Activated CD8-positive, alpha-beta T cell treated with anti-CD3 and anti-CD28 coated beads for 36 hours (primary cell): ENCODE measurements at regions not wholly inside any gene's neighbourhood (a gene's known extent, or its start where the extent isn't known, plus 50 kb on each side); places are given as distances from the start of the nearest gene placed in this dataset.

ENCODE experiments used
- ATAC-seq: fragments of 200-7000 bp; cut with Tn5 transposase; one replicate; pipeline ENCODE4 v1.10.0; 2021; ENCODE audit warnings: mild to moderate bottlenecking, moderate library complexity
- CTCF ChIA-PET: fragments of 350-600 bp; sonication (Branson Sonifier 250); formaldehyde crosslinking; loops from one replicate; lab custom pipeline; 2021; ENCODE audit warnings: antibody characterized with exemption; lab: Charles Lee
- POLR2A ChIA-PET: fragments of 350-600 bp; sonication (Branson Sonifier 250); formaldehyde crosslinking; loops from one replicate; lab custom pipeline; 2021; ENCODE audit warnings: antibody characterized with exemption; lab: Charles Lee
- DNase-seq: peaks from one replicate; pipeline ENCODE4 v3.0.0-alpha.2; 2020
- H3K27ac Mint-ChIP-seq: one replicate; pipeline ENCODE4 v1.8.0; 2021; ENCODE audit warnings: mild to moderate bottlenecking, mixed read lengths
- H3K27me3 Mint-ChIP-seq: one replicate; pipeline ENCODE4 v1.8.0; 2021; ENCODE audit warnings: mixed read lengths
- H3K36me3 Mint-ChIP-seq: one replicate; pipeline ENCODE4 v1.8.0; 2021; ENCODE audit warnings: low read depth, mixed read lengths
- H3K4me1 Mint-ChIP-seq: one replicate; pipeline ENCODE4 v1.8.0; 2021; ENCODE audit warnings: low read depth, mixed read lengths
- H3K4me3 Mint-ChIP-seq: one replicate; pipeline ENCODE4 v1.8.0; 2021; ENCODE audit warnings: mild to moderate bottlenecking, moderate library complexity, mixed read lengths
- H3K9me3 Mint-ChIP-seq: one replicate; pipeline ENCODE4 v1.8.0; 2021; ENCODE audit warnings: mixed read lengths
- intact Hi-C: fragments of 100-400 bp; cut with micrococcal nuclease; formaldehyde crosslinking; loops from one replicate; pipeline ENCODE4 v1.10.0; 2022
- TF ChIP-seq, protein P1 (sequence below): fragments of 200-600 bp; IDR thresholded peaks from one replicate; pipeline ENCODE4 v1.8.0; 2022; ENCODE audit warnings: antibody characterized with exemption, mild to moderate bottlenecking

DNA sequence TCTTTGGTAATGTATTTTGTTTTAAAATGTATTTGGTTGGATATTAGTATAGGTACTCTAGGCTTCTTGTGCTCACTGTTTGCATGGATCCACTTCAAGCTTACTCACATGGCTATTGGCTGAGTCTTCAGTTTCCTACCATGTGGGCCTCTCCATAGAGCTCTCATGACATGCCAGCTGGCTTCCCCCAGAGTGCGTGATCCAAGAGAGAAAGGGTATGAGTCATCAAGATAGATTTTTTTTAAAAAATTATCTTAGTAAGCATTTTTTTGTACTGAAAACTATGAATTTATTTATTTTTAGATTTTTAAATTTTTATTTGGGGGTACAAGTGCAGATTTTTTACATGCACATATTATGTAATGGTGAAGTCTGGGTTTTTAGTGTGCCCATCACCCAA is 219.1 kb upstream of the AMOT start:
- H3K9me3 Mint-ChIP-seq = no peaks in the 10 kb centered on the region
- no peak overlapping the region for H3K4me3 Mint-ChIP-seq
- no peaks in the 10 kb centered on the region for H3K4me1 Mint-ChIP-seq
- ATAC-seq (no peak), DNase-seq (no peak)
- H3K36me3 Mint-ChIP-seq = no peaks in the 10 kb centered on the region
- CTCF ChIA-PET = no interaction called here
- TF ChIP-seq, protein P1, sequence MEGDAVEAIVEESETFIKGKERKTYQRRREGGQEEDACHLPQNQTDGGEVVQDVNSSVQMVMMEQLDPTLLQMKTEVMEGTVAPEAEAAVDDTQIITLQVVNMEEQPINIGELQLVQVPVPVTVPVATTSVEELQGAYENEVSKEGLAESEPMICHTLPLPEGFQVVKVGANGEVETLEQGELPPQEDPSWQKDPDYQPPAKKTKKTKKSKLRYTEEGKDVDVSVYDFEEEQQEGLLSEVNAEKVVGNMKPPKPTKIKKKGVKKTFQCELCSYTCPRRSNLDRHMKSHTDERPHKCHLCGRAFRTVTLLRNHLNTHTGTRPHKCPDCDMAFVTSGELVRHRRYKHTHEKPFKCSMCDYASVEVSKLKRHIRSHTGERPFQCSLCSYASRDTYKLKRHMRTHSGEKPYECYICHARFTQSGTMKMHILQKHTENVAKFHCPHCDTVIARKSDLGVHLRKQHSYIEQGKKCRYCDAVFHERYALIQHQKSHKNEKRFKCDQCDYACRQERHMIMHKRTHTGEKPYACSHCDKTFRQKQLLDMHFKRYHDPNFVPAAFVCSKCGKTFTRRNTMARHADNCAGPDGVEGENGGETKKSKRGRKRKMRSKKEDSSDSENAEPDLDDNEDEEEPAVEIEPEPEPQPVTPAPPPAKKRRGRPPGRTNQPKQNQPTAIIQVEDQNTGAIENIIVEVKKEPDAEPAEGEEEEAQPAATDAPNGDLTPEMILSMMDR = no peak
- intact Hi-C loops = no loop called here
- no peak overlapping the region for H3K27ac Mint-ChIP-seq
- POLR2A ChIA-PET = no interaction called here
- H3K27me3 Mint-ChIP-seq = no peaks in the 10 kb centered on the region

GRCh38 chrX:113058634-113059033 is 218.0 kb upstream of the AMOT start:
- no peak overlapping the region for H3K4me3 Mint-ChIP-seq
- no peak overlapping the region for H3K27ac Mint-ChIP-seq
- H3K4me1 Mint-ChIP-seq = no peaks in the 10 kb centered on the region
- ChIA-PET POLR2A (no interaction called here), CTCF (no interaction called here)
- DNase-seq = no peak
- intact Hi-C loops = no loop called here
- no peaks in the 10 kb centered on the region for H3K36me3 Mint-ChIP-seq
- no peak for ATAC-seq
- H3K27me3 Mint-ChIP-seq = no peaks in the 10 kb centered on the region
- no peaks in the 10 kb centered on the region for H3K9me3 Mint-ChIP-seq
- TF ChIP-seq, protein P1 = no peak

DNA sequence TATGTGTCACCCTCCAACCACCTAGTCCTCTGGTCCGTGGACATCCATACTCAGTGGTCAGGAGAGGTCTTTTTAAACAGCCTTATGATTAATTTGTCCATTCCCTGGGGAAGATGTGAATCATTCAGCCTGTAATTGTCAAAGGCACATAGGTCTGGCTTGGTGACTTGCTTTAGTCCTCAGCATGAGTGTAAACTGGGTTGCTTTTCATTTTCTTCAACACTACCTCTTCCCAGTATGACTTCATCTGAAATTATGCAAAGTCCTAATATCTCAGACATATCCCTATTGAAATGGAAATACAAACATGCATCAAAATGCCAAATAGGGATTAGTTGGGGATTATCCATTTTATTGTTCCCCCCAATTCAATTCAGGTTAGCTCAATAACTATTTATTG is 208.3 kb upstream of the AMOT start:
- Mint-ChIP-seq H3K36me3 (no peaks in the 10 kb centered on the region), H3K27ac (no peak overlapping the region), H3K27me3 (no peaks in the 10 kb centered on the region), H3K4me3 (no peak overlapping the region), H3K4me1 (no peaks in the 10 kb centered on the region), H3K9me3 (peaks cover 2% of the 10 kb centered on the region)
- ChIA-PET POLR2A (no interaction called here), CTCF (no interaction called here)
- TF ChIP-seq, protein P1 = no peak
- intact Hi-C loops = no loop called here
- no peak for DNase-seq
- ATAC-seq = no peak

- DNase-seq = no peak
- no peaks in the 10 kb centered on the region for H3K4me1 Mint-ChIP-seq
- H3K27me3 Mint-ChIP-seq = no peaks in the 10 kb centered on the region
- intact Hi-C loops = no loop called here
- no peak overlapping the region for H3K4me3 Mint-ChIP-seq
- TF ChIP-seq, protein P1 = no peak
- no peaks in the 10 kb centered on the region for H3K36me3 Mint-ChIP-seq
- no peak for ATAC-seq
- ChIA-PET CTCF (no interaction called here), POLR2A (no interaction called here)
- peaks cover 2% of the 10 kb centered on the region for H3K9me3 Mint-ChIP-seq
- H3K27ac Mint-ChIP-seq = no peak overlapping the region
Observed at GRCh38 chrX:113048480-113048879, 207.8 kb upstream of the AMOT start.

- Mint-ChIP-seq H3K27ac (no peak overlapping the region), H3K4me3 (no peak overlapping the region), H3K9me3 (peaks cover 2% of the 10 kb centered on the region), H3K27me3 (no peaks in the 10 kb centered on the region), H3K36me3 (no peaks in the 10 kb centered on the region), H3K4me1 (no peaks in the 10 kb centered on the region)
- ChIA-PET CTCF (no interaction called here), POLR2A (no interaction called here)
- no peak for ATAC-seq
- TF ChIP-seq, protein P1 = no peak
- intact Hi-C loops = no loop called here
- no peak for DNase-seq
Observed at GRCh38 chrX:113033966-113034680, 193.5 kb upstream of the AMOT start.
